ENCODE measurements at regions not wholly inside any gene's neighbourhood (a gene's known extent, or its start where the extent isn't known, plus 50 kb on each side); places are given as distances from the start of the nearest gene placed in this dataset.

- FAIRE-seq (peak; percentile 72), DNase-seq (ENCODE audit: low spot score in 2 of 2) (no peak)
Observed at GRCh38 chr4:143054971-143055370, 129.7 kb upstream of the USP38 start.

GRCh38 chr4:143055997-143056396, 128.7 kb upstream of the USP38 start:
- DNase-seq (ENCODE audit: low spot score in 2 of 2) (no peak), FAIRE-seq (no peak)

- DNase-seq (ENCODE audit: low spot score in 2 of 2) (no peak), FAIRE-seq (no peak)
Observed at GRCh38 chr4:143071351-143071750, 113.4 kb upstream of the USP38 start.

- no peak for DNase-seq (ENCODE audit: low spot score in 2 of 2)
Observed at GRCh38 chr4:143076723-143077122, 108.0 kb upstream of the USP38 start.

GRCh38 chr4:143082701-143083100, 102.0 kb upstream of the USP38 start:
- no peak for DNase-seq (ENCODE audit: low spot score in 2 of 2)
- FAIRE-seq = no peak

More at GRCh38 chr4:143076723-143077122, 108.0 kb upstream of the USP38 start:
- no peak for FAIRE-seq

GRCh38 chr4:143083756-143084472, 100.8 kb upstream of the USP38 start:
- no peak for DNase-seq (ENCODE audit: low spot score in 2 of 2)
- FAIRE-seq = no peak

GRCh38 chr4:143084566-143084965, 100.2 kb upstream of the USP38 start:
- no peak for FAIRE-seq

GRCh38 chr4:143085224-143085623, 99.5 kb upstream of the USP38 start:
- no peak for DNase-seq (ENCODE audit: low spot score in 2 of 2)
- FAIRE-seq = no peak

More at GRCh38 chr4:143084566-143084965, 100.2 kb upstream of the USP38 start:
- DNase-seq (ENCODE audit: low spot score in 2 of 2) = no peak

- FAIRE-seq = no peak
Observed at GRCh38 chr4:143085659-143086058, 99.1 kb upstream of the USP38 start.

GRCh38 chr4:143089291-143089690, 95.4 kb upstream of the USP38 start:
- no peak for FAIRE-seq
- no peak for DNase-seq (ENCODE audit: low spot score in 2 of 2)

More at GRCh38 chr4:143085659-143086058, 99.1 kb upstream of the USP38 start:
- DNase-seq (ENCODE audit: low spot score in 2 of 2) = no peak

GRCh38 chr4:143089847-143090246, 94.9 kb upstream of the USP38 start:
- FAIRE-seq (no peak), DNase-seq (ENCODE audit: low spot score in 2 of 2) (no peak)

- DNase-seq (ENCODE audit: low spot score in 2 of 2) (no peak), FAIRE-seq (no peak)
Observed at GRCh38 chr4:143091862-143092261, 92.9 kb upstream of the USP38 start.

GRCh38 chr4:143095447-143095846, 89.3 kb upstream of the USP38 start:
- no peak for DNase-seq (ENCODE audit: low spot score in 2 of 2)
- no peak for FAIRE-seq

- no peak for FAIRE-seq
- no peak for DNase-seq (ENCODE audit: low spot score in 2 of 2)
Observed at GRCh38 chr4:143097751-143098150, 87.0 kb upstream of the USP38 start.

GRCh38 chr4:143099693-143100092, 85.0 kb upstream of the USP38 start:
- DNase-seq (ENCODE audit: low spot score in 2 of 2) = no peak
- no peak for FAIRE-seq

GRCh38 chr4:143109376-143109775, 75.3 kb upstream of the USP38 start:
- DNase-seq (ENCODE audit: low spot score in 2 of 2) (no peak), FAIRE-seq (no peak)

GRCh38 chr4:143118663-143119062, 66.1 kb upstream of the USP38 start:
- DNase-seq (ENCODE audit: low spot score in 2 of 2) = no peak
- no peak for FAIRE-seq

- no peak for DNase-seq (ENCODE audit: low spot score in 2 of 2)
- no peak for FAIRE-seq
Observed at GRCh38 chr4:143127621-143128020, 57.1 kb upstream of the USP38 start.

- DNase-seq (ENCODE audit: low spot score in 2 of 2) (no peak), FAIRE-seq (no peak)
Observed at GRCh38 chr4:143133977-143134376, 50.7 kb upstream of the USP38 start.
